ENCODE measurements at regions not wholly inside any gene's neighbourhood (a gene's known extent, or its start where the extent isn't known, plus 50 kb on each side); places are given as distances from the start of the nearest gene placed in this dataset.

- Mint-ChIP-seq H3K27me3 (ENCODE audit: unreplicated experiment) (peaks cover 4% of the 10 kb centered on the region), H3K36me3 (ENCODE audit: unreplicated experiment) (peaks cover under 1% of the 10 kb centered on the region), H3K4me1 (ENCODE audit: low read depth, unreplicated experiment) (peaks cover 22% of the 10 kb centered on the region), H3K4me3 (ENCODE audit: unreplicated experiment) (no peak overlapping the region), H3K9me3 (ENCODE audit: unreplicated experiment) (peaks cover 1% of the 10 kb centered on the region), H3K27ac (ENCODE audit: unreplicated experiment) (no peak overlapping the region)
- TF ChIP-seq, protein P1, sequence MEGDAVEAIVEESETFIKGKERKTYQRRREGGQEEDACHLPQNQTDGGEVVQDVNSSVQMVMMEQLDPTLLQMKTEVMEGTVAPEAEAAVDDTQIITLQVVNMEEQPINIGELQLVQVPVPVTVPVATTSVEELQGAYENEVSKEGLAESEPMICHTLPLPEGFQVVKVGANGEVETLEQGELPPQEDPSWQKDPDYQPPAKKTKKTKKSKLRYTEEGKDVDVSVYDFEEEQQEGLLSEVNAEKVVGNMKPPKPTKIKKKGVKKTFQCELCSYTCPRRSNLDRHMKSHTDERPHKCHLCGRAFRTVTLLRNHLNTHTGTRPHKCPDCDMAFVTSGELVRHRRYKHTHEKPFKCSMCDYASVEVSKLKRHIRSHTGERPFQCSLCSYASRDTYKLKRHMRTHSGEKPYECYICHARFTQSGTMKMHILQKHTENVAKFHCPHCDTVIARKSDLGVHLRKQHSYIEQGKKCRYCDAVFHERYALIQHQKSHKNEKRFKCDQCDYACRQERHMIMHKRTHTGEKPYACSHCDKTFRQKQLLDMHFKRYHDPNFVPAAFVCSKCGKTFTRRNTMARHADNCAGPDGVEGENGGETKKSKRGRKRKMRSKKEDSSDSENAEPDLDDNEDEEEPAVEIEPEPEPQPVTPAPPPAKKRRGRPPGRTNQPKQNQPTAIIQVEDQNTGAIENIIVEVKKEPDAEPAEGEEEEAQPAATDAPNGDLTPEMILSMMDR (IDR thresholded peaks at IDR 0.05; ENCODE audit: partially characterized antibody, unreplicated experiment): no peak
- no peak for DNase-seq
Observed at GRCh38 chr5:176725521-176726280, 78.4 kb downstream of the TSPAN17 start.

- peaks cover 6% of the 10 kb centered on the region for H3K36me3 Mint-ChIP-seq (ENCODE audit: unreplicated experiment)
- H3K4me3 Mint-ChIP-seq (ENCODE audit: unreplicated experiment): no peak overlapping the region
- peaks cover 22% of the 10 kb centered on the region for H3K4me1 Mint-ChIP-seq (ENCODE audit: low read depth, unreplicated experiment)
- peaks cover 4% of the 10 kb centered on the region for H3K27me3 Mint-ChIP-seq (ENCODE audit: unreplicated experiment)
- peaks cover 1% of the 10 kb centered on the region for H3K9me3 Mint-ChIP-seq (ENCODE audit: unreplicated experiment)
- no peak overlapping the region for H3K27ac Mint-ChIP-seq (ENCODE audit: unreplicated experiment)
- TF ChIP-seq, protein P1 (IDR thresholded peaks at IDR 0.05; ENCODE audit: partially characterized antibody, unreplicated experiment): no peak
- no peak for DNase-seq
Observed at GRCh38 chr5:176726746-176727527, 79.7 kb downstream of the TSPAN17 start.

DNA sequence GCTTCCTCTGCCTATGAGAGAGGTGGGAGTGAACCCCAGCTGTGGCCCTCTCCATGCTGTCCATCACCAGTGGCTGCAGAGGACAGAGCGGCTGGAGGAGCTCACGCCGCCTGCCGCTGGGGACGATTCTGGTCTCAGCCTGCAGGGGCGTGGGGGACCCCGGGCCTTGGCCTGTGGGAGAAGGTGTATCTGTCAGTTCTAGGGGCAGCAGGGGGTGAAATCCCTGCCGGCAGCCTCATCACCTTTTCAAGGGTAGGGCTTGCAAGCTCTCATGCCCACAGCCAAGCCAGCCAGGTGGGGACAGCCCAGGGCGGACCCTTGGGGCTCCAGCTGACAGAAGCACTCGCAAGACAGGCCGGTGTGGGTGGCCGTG lies 80.2 kb downstream of the TSPAN17 start:
- H3K9me3 Mint-ChIP-seq (ENCODE audit: unreplicated experiment): peaks cover 1% of the 10 kb centered on the region
- H3K4me1 Mint-ChIP-seq (ENCODE audit: low read depth, unreplicated experiment): peaks cover 23% of the 10 kb centered on the region
- H3K27ac Mint-ChIP-seq (ENCODE audit: unreplicated experiment): no peak overlapping the region
- no peak for DNase-seq
- H3K36me3 Mint-ChIP-seq (ENCODE audit: unreplicated experiment): peaks cover 9% of the 10 kb centered on the region
- H3K27me3 Mint-ChIP-seq (ENCODE audit: unreplicated experiment): peaks cover 6% of the 10 kb centered on the region
- H3K4me3 Mint-ChIP-seq (ENCODE audit: unreplicated experiment): no peak overlapping the region
- TF ChIP-seq, protein P1 (IDR thresholded peaks at IDR 0.05; ENCODE audit: partially characterized antibody, unreplicated experiment): no peak

DNA sequence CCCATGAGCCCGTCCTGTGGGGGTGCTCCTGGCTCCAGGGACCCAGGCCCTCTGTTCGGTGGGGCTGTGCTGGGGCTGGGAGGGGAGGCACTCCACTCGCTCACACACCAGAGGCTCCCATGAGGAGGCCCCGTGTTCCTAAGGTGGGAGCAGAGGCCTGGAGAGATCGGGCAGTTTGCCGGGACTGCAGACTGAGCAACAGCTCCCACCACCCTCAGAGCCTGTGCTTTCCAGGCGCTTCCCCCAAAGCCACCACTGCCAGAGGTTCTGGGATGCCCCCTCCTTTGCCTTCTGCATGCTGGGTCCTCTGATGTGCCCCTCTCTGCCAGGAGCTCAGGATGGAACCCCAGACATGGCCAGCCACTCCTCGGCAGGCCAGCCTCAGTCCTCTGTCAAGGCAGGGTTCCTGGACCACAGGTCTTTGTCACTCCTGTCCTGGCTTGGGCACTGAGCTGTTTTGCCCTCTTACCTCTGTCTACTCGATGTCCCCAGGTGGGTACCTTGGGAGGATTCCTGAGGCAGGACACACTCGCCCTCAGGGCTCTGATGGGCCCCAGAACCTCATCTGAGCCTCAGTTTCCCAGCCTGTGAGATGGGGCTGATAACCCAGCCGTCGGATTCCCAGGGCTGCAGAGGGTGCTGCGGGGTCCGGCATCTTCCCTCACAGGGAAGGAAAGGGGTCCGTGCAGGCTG lies 80.8 kb downstream of the TSPAN17 start:
- peaks cover 9% of the 10 kb centered on the region for H3K36me3 Mint-ChIP-seq (ENCODE audit: unreplicated experiment)
- H3K27me3 Mint-ChIP-seq (ENCODE audit: unreplicated experiment): peaks cover 8% of the 10 kb centered on the region
- DNase-seq: no peak
- TF ChIP-seq, protein P1 (IDR thresholded peaks at IDR 0.05; ENCODE audit: partially characterized antibody, unreplicated experiment): no peak
- no peak overlapping the region for H3K4me3 Mint-ChIP-seq (ENCODE audit: unreplicated experiment)
- H3K9me3 Mint-ChIP-seq (ENCODE audit: unreplicated experiment): peaks cover 1% of the 10 kb centered on the region
- H3K27ac Mint-ChIP-seq (ENCODE audit: unreplicated experiment): no peak overlapping the region
- H3K4me1 Mint-ChIP-seq (ENCODE audit: low read depth, unreplicated experiment): peaks cover 24% of the 10 kb centered on the region

All from glutamatergic neuron (in vitro differentiated cells).